ENCODE measurements at regions not wholly inside any gene's neighbourhood (a gene's known extent, or its start where the extent isn't known, plus 50 kb on each side); places are given as distances from the start of the nearest gene placed in this dataset.

GRCh38 chr21:32182449-32182848 lies 96.4 kb downstream of the MIS18A start:
- TF ChIP-seq POLR2AphosphoS5 (IDR thresholded peaks at IDR 0.05; ENCODE audit: low read depth, low read length) (no peak), REST (IDR thresholded peaks at IDR 0.05; ENCODE audit: insufficient read depth in 1 of 2, low read depth in 2 of 2, low read length in 2 of 2) (no peak), FOXP2 (optimal IDR thresholded peaks at IDR 0.05; ENCODE audit: borderline replicate concordance, extremely low read depth, extremely low read length, insufficient read depth) (no peak), SIN3A (IDR thresholded peaks at IDR 0.05; ENCODE audit: borderline replicate concordance, insufficient read depth, low read length) (no peak), TAF1 (IDR thresholded peaks at IDR 0.05; ENCODE audit: borderline replicate concordance, insufficient read depth, low read length) (no peak)

- TF ChIP-seq SIN3A (IDR thresholded peaks at IDR 0.05; ENCODE audit: borderline replicate concordance, insufficient read depth, low read length) (no peak), TAF1 (IDR thresholded peaks at IDR 0.05; ENCODE audit: borderline replicate concordance, insufficient read depth, low read length) (no peak), POLR2AphosphoS5 (IDR thresholded peaks at IDR 0.05; ENCODE audit: low read depth, low read length) (no peak), FOXP2 (optimal IDR thresholded peaks at IDR 0.05; ENCODE audit: borderline replicate concordance, extremely low read depth, extremely low read length, insufficient read depth) (no peak), REST (IDR thresholded peaks at IDR 0.05; ENCODE audit: insufficient read depth in 1 of 2, low read depth in 2 of 2, low read length in 2 of 2) (no peak)
Observed at GRCh38 chr21:32181457-32181856, 97.4 kb downstream of the MIS18A start.

- TF ChIP-seq FOXP2 (optimal IDR thresholded peaks at IDR 0.05; ENCODE audit: borderline replicate concordance, extremely low read depth, extremely low read length, insufficient read depth): no peak
- TF ChIP-seq TAF1 (IDR thresholded peaks at IDR 0.05; ENCODE audit: borderline replicate concordance, insufficient read depth, low read length): no peak
- no peak for TF ChIP-seq POLR2AphosphoS5 (IDR thresholded peaks at IDR 0.05; ENCODE audit: low read depth, low read length)
- TF ChIP-seq SIN3A (IDR thresholded peaks at IDR 0.05; ENCODE audit: borderline replicate concordance, insufficient read depth, low read length): no peak
- TF ChIP-seq REST (IDR thresholded peaks at IDR 0.05; ENCODE audit: insufficient read depth in 1 of 2, low read depth in 2 of 2, low read length in 2 of 2): no peak
Observed at GRCh38 chr21:32174819-32175218, 104.0 kb downstream of the MIS18A start.

- no peak for TF ChIP-seq POLR2AphosphoS5 (IDR thresholded peaks at IDR 0.05; ENCODE audit: low read depth, low read length)
- no peak for TF ChIP-seq REST (IDR thresholded peaks at IDR 0.05; ENCODE audit: insufficient read depth in 1 of 2, low read depth in 2 of 2, low read length in 2 of 2)
- no peak for TF ChIP-seq FOXP2 (optimal IDR thresholded peaks at IDR 0.05; ENCODE audit: borderline replicate concordance, extremely low read depth, extremely low read length, insufficient read depth)
- TF ChIP-seq SIN3A (IDR thresholded peaks at IDR 0.05; ENCODE audit: borderline replicate concordance, insufficient read depth, low read length): no peak
- no peak for TF ChIP-seq TAF1 (IDR thresholded peaks at IDR 0.05; ENCODE audit: borderline replicate concordance, insufficient read depth, low read length)
Observed at GRCh38 chr21:32173121-32173724, 105.6 kb downstream of the MIS18A start.

Measured in PFSK-1 (cell line).